Subcutaneous abdominal adipose tissue (tissue), 5 donors: ENCODE measurements at regions not wholly inside any gene's neighbourhood (a gene's known extent, or its start where the extent isn't known, plus 50 kb on each side); places are given as distances from the start of the nearest gene placed in this dataset.

Source experiments
- H3K27ac ChIP-seq: one replicate; pipeline ENCODE4 v1.7.0; 2013; ENCODE audit warnings: low read depth, mild to moderate bottlenecking, inconsistent platforms, low read length, moderate library complexity
- H3K27me3 ChIP-seq, 5 donors: one replicate each; pipeline ENCODE4 v1.7.0; 2013; ENCODE audit warnings: low read length in 5 of 5, inconsistent platforms in 1 of 5; ENCODE audit not compliant: control insufficient read depth in 5 of 5, insufficient read depth in 4 of 5
- H3K36me3 ChIP-seq, 5 donors: one replicate each; pipeline ENCODE4 v1.7.0; 2013; ENCODE audit warnings: low read length in 5 of 5; ENCODE audit not compliant: control insufficient read depth in 5 of 5, insufficient read depth in 5 of 5
- H3K4me1 ChIP-seq, 5 donors: one replicate each; pipeline ENCODE4 v1.7.0; 2013; ENCODE audit warnings: low read length in 5 of 5, mild to moderate bottlenecking in 3 of 5, moderate library complexity in 1 of 5; ENCODE audit not compliant: control insufficient read depth in 5 of 5, insufficient read depth in 5 of 5
- H3K4me3 ChIP-seq, 5 donors: one replicate each; pipeline ENCODE4 v1.7.0; 2013; ENCODE audit warnings: low read length in 5 of 5, low read depth in 1 of 5
- H3K9ac ChIP-seq, 5 donors: one replicate each; pipeline ENCODE4 v1.7.0; 2013; ENCODE audit warnings: low read length in 5 of 5, mild to moderate bottlenecking in 4 of 5, moderate library complexity in 3 of 5
- H3K9me3 ChIP-seq, 5 donors: one replicate each; pipeline ENCODE4 v1.7.0; 2013; ENCODE audit warnings: low read length in 5 of 5; ENCODE audit not compliant: control insufficient read depth in 5 of 5
- donor health status: healthy.
- donor health status: healthy.
- donor health status: healthy.
- donor health status: healthy.
- donor health status: healthy.

- Histone ChIP-seq H3K4me3 (no peak overlapping the region), H3K9ac (no peak overlapping the region), H3K27me3 (no peaks in the 10 kb centered on the region), H3K27ac (no peak overlapping the region), H3K9me3 (no peaks in the 10 kb centered on the region), H3K36me3 (no peaks in the 10 kb centered on the region), H3K4me1 (peaks cover 0 to 16% (median 5%) of the 10 kb centered on the region in 5 donors)
Observed at GRCh38 chr12:107437954-107438353, 247.6 kb upstream of the PWP1 start.

GRCh38 chr12:107439026-107439738 lies 246.4 kb upstream of the PWP1 start:
- Histone ChIP-seq H3K27me3 (no peaks in the 10 kb centered on the region), H3K36me3 (no peaks in the 10 kb centered on the region), H3K9ac (no peak overlapping the region), H3K9me3 (no peaks in the 10 kb centered on the region), H3K4me3 (no peak overlapping the region), H3K27ac (no peak overlapping the region), H3K4me1 (peaks cover 0 to 17% (median 5%) of the 10 kb centered on the region in 5 donors)

GRCh38 chr12:107440606-107441005 lies 245.0 kb upstream of the PWP1 start:
- Histone ChIP-seq H3K27me3 (no peaks in the 10 kb centered on the region), H3K36me3 (no peaks in the 10 kb centered on the region), H3K4me3 (no peak overlapping the region), H3K27ac (no peak overlapping the region), H3K9ac (no peak overlapping the region), H3K4me1 (peaks cover 0 to 17% (median 5%) of the 10 kb centered on the region in 5 donors), H3K9me3 (no peaks in the 10 kb centered on the region)

- Histone ChIP-seq H3K27ac (peak overlapping the region; percentile 12), H3K27me3 (no peaks in the 10 kb centered on the region), H3K4me1 (peaks cover 0 to 17% (median 5%) of the 10 kb centered on the region in 5 donors), H3K36me3 (no peaks in the 10 kb centered on the region), H3K4me3 (peak overlapping the region in 4 of 5 donors; percentile 21 to 50 (median 40)), H3K9ac (peak overlapping the region in 1 of 5 donors; percentile 13), H3K9me3 (no peaks in the 10 kb centered on the region)
Observed at GRCh38 chr12:107441665-107442300, 243.8 kb upstream of the PWP1 start.

GRCh38 chr12:107442326-107442987 lies 243.1 kb upstream of the PWP1 start:
- H3K9ac ChIP-seq, result peak overlapping the region in 1 of 5 donors; percentile 13
- peak overlapping the region in 2 of 5 donors; percentile 29 to 50 for H3K4me3 ChIP-seq
- H3K27me3 ChIP-seq, result no peaks in the 10 kb centered on the region
- H3K4me1 ChIP-seq, result peaks cover 0 to 17% (median 5%) of the 10 kb centered on the region in 5 donors
- no peaks in the 10 kb centered on the region for H3K9me3 ChIP-seq
- H3K27ac ChIP-seq, result peak overlapping the region; percentile 12
- H3K36me3 ChIP-seq, result no peaks in the 10 kb centered on the region

- Histone ChIP-seq H3K9ac (no peak overlapping the region), H3K27ac (no peak overlapping the region), H3K4me3 (no peak overlapping the region), H3K27me3 (no peaks in the 10 kb centered on the region), H3K36me3 (no peaks in the 10 kb centered on the region), H3K4me1 (peaks cover 0 to 17% (median 5%) of the 10 kb centered on the region in 5 donors), H3K9me3 (no peaks in the 10 kb centered on the region)
Observed at GRCh38 chr12:107443320-107444090, 242.1 kb upstream of the PWP1 start.

GRCh38 chr12:107444771-107445170 lies 240.8 kb upstream of the PWP1 start:
- Histone ChIP-seq H3K4me1 (peaks cover 0 to 17% (median 5%) of the 10 kb centered on the region in 5 donors), H3K9ac (no peak overlapping the region), H3K4me3 (no peak overlapping the region), H3K27me3 (no peaks in the 10 kb centered on the region), H3K27ac (no peak overlapping the region), H3K36me3 (no peaks in the 10 kb centered on the region), H3K9me3 (no peaks in the 10 kb centered on the region)

GRCh38 chr12:107446476-107446875 lies 239.1 kb upstream of the PWP1 start:
- H3K9ac ChIP-seq, result no peak overlapping the region
- peaks cover 0 to 4% (median 0%) of the 10 kb centered on the region in 5 donors for H3K27me3 ChIP-seq
- no peaks in the 10 kb centered on the region for H3K9me3 ChIP-seq
- peaks cover 0 to 16% (median 5%) of the 10 kb centered on the region in 5 donors for H3K4me1 ChIP-seq
- H3K27ac ChIP-seq, result no peak overlapping the region
- H3K36me3 ChIP-seq, result no peaks in the 10 kb centered on the region
- H3K4me3 ChIP-seq, result no peak overlapping the region

GRCh38 chr12:107447336-107447735 lies 238.3 kb upstream of the PWP1 start:
- Histone ChIP-seq H3K4me1 (peaks cover 0 to 7% (median 3%) of the 10 kb centered on the region in 5 donors), H3K9ac (no peak overlapping the region), H3K27ac (no peak overlapping the region), H3K27me3 (peaks cover 0 to 5% (median 0%) of the 10 kb centered on the region in 5 donors), H3K36me3 (no peaks in the 10 kb centered on the region), H3K9me3 (no peaks in the 10 kb centered on the region), H3K4me3 (no peak overlapping the region)
